NK-92 treated with Interleukin-12 subunit alpha and Interleukin-12 subunit beta, amount 100 ng/mL, for 24 hours (cell line): ENCODE measurements at regions not wholly inside any gene's neighbourhood (a gene's known extent, or its start where the extent isn't known, plus 50 kb on each side); places are given as distances from the start of the nearest gene placed in this dataset.

Experiments
- DNase-seq: peaks from one replicate; lab custom pipeline; 2025; lab: John Stamatoyannopoulos, UW

GRCh38 chr20:50394569-50394968, 115.6 kb upstream of the PTPN1 start:
- no peak for DNase-seq

DNA sequence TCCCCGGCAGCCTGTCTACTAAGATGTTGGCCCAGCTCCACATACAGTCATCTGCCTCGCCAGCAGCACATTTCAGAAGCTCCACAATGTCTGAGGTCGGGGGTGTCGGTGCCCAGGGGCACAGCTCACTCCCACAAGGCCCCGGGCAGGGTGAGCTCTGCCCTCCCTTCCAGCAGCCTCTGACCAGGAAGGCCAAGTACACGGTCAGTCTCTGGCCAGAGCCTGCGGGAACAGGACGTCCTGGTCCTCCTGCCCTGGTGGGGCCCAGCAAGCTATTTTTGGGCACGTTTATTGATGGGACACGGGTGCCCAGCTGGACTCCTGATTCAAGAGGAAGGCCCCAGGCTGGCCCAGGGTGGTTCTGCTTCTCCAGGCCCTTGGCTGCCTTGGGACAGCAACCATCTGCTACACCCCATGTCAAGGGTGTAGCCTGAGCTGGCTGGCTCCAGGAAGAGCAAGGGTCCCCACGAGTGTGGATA, 114.9 kb upstream of the PTPN1 start:
- DNase-seq = no peak

- no peak for DNase-seq
These were observed 114.2 kb upstream of the PTPN1 start for GRCh38 chr20:50395914-50396488.

DNA sequence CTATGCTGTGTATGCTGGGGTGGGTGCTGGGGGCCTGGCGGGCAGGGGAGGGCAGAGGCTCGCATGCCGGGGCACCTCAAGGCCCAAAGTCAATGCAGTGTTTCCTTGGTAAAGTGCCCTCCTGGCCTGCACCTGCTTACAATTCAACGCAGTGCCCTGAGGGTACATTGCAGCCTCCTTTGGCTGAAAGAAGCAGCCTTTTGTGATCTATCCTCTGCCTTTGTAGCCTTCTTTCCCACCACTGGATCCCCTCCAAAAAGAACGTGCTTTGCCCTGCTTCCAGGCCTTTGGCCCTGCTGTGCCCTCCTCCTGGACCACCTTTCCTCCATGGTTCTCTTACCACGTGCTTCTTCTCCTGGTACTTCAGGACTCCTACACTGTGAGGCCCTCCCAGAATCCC, 113.6 kb upstream of the PTPN1 start:
- no peak for DNase-seq

DNA sequence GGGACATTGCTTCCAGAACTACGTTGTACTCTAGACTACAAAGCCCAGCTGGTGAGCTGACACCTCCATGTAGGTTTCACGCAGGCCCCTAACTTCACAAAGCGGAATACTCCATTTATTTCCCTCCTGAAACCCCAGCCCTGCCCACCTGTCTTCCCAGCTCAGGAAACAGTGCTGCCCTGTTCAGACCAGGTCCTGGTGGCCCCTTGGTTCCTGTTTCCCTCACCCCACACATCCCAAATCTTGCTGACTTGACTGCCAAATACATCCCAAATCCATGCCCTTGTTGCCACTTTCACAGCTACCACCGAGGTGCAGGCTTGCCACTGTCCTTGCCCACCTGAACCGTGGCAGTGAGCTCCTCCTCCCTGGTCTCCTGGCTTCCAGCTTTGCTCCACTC, 113.1 kb upstream of the PTPN1 start:
- no peak for DNase-seq

DNA sequence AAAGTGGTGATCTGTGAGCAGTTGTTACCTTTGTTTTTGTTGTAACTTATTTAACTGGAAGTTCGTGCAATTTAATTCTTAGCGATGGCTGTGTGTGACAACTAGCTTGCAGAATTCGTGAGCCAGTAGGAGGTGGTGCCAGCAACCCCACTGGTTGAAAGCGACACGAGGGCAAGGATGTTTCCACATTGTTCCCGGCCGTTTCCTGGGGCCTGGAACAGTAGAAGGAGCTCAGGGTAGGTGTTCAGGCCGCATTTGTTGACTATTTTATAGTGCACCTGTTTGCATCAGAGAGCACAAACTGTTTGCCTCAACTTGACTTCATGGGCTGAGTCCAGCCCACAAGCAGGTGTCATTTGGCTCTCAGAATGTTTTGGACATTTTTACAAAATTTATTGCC, 112.1 kb upstream of the PTPN1 start:
- DNase-seq = no peak

GRCh38 chr20:50398471-50398820, 111.7 kb upstream of the PTPN1 start:
- DNase-seq = no peak

GRCh38 chr20:50398821-50399554, 111.2 kb upstream of the PTPN1 start:
- DNase-seq = no peak

DNA sequence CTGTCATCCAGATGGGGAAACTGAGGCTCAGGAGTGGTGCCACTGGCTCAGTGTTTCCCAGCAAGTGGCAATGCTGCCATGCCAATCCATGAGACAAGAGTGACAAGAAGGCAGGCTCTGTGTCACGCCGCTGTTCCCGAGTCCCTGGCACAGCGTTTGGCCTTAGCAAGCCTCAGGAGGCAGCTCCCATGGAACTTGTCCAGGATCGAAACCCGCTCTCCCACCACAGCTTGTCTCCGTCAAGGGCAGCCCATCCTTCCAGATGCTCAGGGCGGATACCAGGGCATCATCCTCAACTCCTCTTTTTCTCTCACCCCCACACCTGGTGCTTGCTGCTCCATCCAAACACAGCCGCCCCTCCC, 110.6 kb upstream of the PTPN1 start:
- no peak for DNase-seq

DNA sequence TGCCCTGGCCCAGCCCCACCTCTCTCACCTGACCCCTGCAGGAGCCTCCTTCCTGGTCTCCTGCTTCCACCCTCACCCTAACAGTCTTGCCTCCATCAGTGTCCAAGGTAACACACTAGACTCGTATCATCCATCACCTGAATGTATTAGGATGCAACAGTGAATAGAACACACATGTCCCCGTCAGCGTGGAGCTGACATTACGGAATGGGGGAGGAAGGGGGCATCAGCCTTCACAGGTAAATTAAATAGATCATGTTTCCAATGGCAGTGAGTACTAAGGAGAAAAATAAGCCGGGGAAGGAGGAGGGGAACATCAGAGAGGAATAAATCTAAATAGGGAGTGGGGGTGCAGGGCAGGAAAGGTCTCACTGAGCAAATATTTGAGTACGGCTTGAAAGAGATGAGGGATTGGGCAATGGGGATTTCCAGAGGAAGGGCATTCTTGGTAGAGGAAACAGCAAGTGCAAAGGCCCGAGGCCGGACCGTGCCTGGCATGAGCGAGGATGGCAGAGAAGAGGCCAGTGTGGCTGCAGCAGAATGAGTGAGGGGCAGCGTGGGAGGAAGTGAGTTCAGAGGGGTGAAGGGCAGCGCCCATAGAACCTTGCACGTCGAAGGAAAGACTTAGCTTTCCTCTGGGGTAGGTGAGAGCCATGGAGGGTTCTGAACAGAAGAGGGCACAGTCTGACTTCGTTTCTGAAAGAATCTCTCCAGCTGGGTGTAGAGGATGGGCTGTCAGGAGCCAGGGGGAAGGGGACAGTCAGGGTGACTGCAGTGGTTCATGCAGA, 110.1 kb upstream of the PTPN1 start:
- no peak for DNase-seq

DNA sequence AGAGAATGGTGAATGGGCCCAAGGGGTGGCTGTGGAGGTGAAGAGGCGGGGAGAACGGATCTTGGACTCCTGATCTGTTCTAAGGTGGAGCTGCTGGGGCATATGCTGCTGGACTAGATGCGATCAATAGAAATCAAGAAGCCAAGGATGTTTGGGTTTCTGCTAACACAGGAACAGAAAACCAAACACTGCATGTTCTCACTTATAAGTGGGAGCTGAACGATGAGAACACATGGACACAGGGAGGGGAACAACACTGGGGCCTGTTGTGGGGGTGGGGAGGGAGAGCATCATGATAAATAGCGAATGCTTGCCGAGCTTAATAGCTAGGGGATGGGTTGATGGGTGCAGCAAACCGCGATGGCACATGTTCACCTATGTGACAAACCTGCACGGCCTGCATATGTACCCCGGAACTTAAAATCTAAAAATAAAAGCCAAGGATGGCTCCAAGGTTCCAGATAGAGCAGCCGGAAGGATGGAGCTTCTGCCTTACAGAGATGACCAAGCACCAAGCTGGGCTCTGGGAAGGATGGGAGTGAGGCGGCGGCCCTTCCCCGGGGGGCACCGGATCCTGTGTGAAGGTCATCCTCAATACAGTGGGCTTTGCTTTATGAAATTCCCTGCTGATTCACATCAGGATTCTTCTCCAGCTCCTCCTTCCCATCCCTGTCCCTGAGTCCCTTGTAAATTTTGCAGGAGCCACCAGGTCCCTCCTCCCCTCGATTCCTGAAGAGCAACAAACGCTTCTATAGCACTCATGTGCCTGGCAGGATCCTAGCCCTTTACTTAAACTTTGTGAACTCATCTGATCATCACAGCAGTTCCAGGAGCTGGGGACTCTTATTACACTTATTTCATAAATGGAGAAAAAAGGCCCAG, 109.2 kb upstream of the PTPN1 start:
- DNase-seq = no peak

GRCh38 chr20:50401587-50402418, 108.4 kb upstream of the PTPN1 start:
- DNase-seq = no peak

DNA sequence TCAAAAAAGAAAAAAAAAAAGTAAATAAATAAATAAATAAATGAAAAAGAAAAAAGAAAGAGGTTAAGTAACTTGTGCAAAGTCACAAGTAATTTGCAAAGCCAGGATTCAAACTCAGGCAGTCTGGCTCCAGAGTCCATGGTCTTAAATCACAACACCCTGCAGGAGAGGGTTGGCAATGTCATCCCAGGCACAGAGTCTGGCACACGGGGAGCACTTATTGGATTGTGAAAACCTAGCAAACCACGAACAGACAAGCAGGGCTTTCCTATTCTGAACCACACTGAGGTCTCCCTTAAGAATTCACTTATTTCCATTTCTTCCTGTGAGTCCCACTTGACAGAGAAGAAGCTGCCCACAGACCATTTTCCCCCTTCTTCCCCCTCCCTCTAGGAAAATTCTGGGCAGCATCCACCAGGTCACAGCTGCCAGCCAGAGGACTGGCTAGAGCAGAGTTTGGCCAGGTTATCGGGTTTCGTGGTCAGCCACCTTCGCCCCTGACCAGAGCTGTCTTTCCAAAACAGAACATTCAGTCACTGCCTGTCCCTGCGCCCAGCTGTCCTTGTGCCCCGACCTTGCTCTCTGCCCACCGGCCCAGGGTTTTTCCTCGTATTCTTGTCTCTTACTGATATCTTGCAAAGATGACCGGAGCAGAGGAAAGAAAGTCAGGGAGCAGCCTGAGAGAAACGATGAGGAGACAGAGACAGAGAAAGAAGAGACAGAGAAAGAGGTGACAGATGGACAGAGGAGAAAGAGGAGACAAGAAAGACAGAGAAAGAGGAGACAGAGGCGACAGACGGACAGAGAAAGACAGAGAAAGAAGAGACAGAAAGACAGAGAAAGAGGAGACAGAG, 106.4 kb upstream of the PTPN1 start:
- no peak for DNase-seq

DNA sequence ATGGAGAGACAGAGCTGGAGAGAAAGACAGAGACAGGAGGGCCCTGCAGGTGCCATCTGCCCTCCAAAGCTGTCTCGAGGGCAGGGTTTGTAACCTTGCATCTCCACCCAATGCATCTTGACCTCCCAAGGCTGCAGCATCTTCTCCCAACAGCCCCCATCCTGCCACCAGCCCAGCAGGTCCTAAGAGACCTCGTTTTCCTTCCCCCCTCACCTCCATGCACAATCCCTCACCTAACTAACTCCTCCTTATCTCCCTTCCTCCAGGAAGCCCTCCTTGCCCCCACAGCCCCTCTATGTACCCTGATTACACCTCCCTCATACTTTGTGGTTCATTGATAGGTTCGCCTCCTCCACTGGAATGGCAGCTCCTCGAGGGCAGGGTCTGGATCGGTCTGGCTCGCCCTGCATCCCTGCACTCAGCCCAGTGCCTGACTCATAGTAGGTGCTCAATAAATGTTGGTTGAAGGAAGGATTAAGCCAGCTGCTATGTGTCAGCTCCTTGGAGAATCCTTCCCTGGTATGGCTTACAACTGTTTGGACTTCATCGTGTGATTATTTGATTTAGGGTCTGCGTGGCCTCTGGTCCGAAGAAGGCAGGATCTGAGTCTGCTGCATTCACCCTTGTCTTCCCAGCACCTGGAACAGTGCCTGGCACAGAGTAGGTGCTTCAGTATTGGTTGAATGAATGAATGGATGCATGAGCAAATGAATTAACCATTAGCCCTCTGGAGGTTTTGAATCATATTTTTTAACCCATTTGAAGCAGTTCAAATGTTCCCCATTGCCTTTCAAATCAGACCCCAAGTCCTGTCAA, 105.6 kb upstream of the PTPN1 start:
- no peak for DNase-seq

DNA sequence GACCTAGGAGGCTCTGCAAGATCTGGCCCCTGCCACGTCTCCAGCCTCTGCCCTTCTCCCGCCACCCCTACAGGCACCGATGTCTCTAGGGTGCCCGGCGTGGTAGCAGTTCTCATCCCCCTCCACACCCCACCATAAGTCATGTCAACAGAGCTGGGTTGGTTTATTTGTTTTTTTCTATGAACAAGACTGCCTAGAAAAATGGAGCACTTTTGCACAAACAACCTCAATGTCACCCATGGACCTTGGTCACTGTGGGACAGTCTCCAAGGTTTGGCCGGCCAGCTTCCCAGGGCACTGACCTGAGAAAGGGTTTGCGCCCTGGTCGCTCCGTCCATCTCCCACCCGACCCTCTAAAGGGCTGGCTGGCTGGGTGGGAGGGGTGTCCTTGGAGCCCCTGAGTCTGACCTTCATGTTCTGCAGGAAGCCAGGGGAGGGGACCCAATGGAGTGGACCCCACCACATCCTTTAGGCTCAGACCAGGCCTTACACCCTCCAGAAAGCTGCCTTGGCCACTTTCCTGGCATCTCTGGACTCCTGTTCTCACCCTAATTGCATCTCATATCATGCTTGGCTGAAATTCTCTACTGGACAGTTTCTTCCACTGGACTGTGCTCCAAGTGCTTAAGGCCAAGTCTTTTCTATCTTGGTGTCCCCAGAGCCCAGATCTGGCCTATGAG, 104.8 kb upstream of the PTPN1 start:
- DNase-seq = no peak

DNA sequence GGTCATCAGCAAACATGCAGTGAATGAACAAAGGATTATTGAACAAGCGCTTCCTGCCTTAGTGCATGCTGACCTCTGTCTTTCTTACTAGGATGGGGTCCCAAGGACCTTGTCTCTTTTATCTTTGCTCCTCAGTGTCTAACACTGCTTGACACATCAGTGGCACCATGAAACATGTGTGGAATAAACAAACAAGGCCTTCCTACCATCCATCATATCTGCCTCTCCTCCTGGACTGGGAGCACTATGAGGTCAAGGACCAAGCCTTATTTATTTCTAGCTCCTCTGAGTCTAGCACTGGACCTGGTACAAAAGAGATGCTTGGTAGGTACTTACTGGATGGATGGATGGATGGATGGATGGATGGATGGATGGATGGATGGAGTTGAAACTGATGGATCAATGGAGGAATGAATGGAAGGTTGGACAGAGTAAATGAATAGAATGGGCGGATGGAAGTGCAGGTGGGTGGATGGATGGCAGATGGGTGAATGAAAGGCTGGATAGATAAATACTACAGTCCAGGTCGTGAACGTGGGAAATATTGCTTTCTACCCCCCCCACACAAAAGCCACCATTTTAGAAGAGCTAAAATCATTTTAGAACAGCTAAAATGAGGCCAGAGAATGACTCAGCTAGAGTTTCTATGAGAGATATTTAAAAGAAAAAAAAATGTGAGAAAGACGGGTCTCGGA, 104.1 kb upstream of the PTPN1 start:
- DNase-seq = no peak

GRCh38 chr20:50406610-50407136, 103.5 kb upstream of the PTPN1 start:
- no peak for DNase-seq
